ENCODE measurements at regions not wholly inside any gene's neighbourhood (a gene's known extent, or its start where the extent isn't known, plus 50 kb on each side); places are given as distances from the start of the nearest gene placed in this dataset.
"Not testable (repeated sequence)": the region's sequence is repeated elsewhere in the genome, so short reads cannot be mapped to it uniquely, and the experiment has no call there.

- H3K27ac Mint-ChIP-seq: peak overlapping the region; percentile 93
These were observed 261.2 kb downstream of the C7orf25 start for GRCh38 chr7:42650701-42651100.

DNA sequence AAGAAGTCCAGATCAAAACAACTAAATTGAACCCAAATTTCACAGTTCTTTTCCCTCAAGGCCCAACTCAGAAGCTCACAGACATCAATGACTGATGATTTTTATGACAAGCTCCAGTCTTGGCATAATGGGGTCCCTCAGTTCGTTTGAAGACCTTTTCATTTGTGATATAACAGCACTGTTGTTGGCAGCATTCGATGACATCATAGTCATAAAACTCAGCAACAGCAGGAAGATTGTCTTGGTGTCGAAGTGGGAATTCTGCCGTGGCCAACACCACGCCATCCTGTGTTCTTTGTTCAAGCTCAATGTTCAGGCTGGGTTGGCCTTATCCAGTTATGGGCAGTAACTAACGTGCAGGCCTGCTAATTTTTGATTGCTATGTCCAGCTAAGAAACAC is 261.7 kb downstream of the C7orf25 start:
- no peak for DNase-seq
- TF ChIP-seq, protein P1, sequence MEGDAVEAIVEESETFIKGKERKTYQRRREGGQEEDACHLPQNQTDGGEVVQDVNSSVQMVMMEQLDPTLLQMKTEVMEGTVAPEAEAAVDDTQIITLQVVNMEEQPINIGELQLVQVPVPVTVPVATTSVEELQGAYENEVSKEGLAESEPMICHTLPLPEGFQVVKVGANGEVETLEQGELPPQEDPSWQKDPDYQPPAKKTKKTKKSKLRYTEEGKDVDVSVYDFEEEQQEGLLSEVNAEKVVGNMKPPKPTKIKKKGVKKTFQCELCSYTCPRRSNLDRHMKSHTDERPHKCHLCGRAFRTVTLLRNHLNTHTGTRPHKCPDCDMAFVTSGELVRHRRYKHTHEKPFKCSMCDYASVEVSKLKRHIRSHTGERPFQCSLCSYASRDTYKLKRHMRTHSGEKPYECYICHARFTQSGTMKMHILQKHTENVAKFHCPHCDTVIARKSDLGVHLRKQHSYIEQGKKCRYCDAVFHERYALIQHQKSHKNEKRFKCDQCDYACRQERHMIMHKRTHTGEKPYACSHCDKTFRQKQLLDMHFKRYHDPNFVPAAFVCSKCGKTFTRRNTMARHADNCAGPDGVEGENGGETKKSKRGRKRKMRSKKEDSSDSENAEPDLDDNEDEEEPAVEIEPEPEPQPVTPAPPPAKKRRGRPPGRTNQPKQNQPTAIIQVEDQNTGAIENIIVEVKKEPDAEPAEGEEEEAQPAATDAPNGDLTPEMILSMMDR (IDR thresholded peaks at IDR 0.05): no peak
- peaks cover 14% of the 10 kb centered on the region for H3K36me3 Mint-ChIP-seq (ENCODE audit: low read depth)
- H3K9me3 Mint-ChIP-seq: peaks cover 15% of the 10 kb centered on the region
- peaks cover 30% of the 10 kb centered on the region for H3K4me1 Mint-ChIP-seq
- H3K27ac Mint-ChIP-seq: no peak overlapping the region
- H3K27me3 Mint-ChIP-seq (ENCODE audit: low read depth, poor library complexity): no peaks in the 10 kb centered on the region
- no peak overlapping the region for H3K4me3 Mint-ChIP-seq

More at GRCh38 chr7:42650701-42651100, 261.2 kb downstream of the C7orf25 start:
- peaks cover 30% of the 10 kb centered on the region for H3K4me1 Mint-ChIP-seq
- DNase-seq: no peak
- H3K36me3 Mint-ChIP-seq (ENCODE audit: low read depth): peaks cover 17% of the 10 kb centered on the region
- no peak overlapping the region for H3K4me3 Mint-ChIP-seq
- H3K9me3 Mint-ChIP-seq: peaks cover 21% of the 10 kb centered on the region
- peaks cover 2% of the 10 kb centered on the region for H3K27me3 Mint-ChIP-seq (ENCODE audit: low read depth, poor library complexity)
- TF ChIP-seq, protein P1 (IDR thresholded peaks at IDR 0.05): no peak

- TF ChIP-seq, protein P1 (IDR thresholded peaks at IDR 0.05): no peak
- Mint-ChIP-seq H3K27me3 (ENCODE audit: low read depth, poor library complexity) (peaks cover 2% of the 10 kb centered on the region), H3K9me3 (peaks cover 16% of the 10 kb centered on the region), H3K27ac (no peak overlapping the region), H3K36me3 (ENCODE audit: low read depth) (no peaks in the 10 kb centered on the region), H3K4me3 (no peak overlapping the region), H3K4me1 (peaks cover 12% of the 10 kb centered on the region)
- no peak for DNase-seq
These were observed 266.0 kb downstream of the C7orf25 start for GRCh38 chr7:42645906-42646305.

DNA sequence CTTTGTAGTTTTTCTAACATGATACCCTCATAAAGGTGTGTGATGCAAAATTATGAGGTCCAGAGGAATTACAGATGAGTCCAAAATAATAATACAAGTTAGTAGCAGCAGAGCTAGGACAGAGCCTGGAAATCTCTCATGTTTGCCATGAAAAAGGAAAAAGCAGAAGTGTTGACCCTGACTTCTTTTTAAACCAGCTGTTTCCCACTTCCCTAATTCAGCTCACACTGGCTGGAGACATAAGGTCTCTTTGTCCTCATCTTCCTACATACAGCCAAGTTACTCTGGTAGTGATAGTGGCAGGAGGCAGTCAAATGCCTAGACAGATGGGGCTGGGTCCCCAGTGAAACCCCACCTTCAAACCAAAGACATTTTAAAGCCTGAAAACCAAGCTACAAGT is 269.2 kb downstream of the C7orf25 start:
- H3K27me3 Mint-ChIP-seq (ENCODE audit: low read depth, poor library complexity): peaks cover 2% of the 10 kb centered on the region
- H3K4me1 Mint-ChIP-seq: no peaks in the 10 kb centered on the region
- no peak overlapping the region for H3K27ac Mint-ChIP-seq
- no peak for DNase-seq
- no peak overlapping the region for H3K4me3 Mint-ChIP-seq
- peaks cover 16% of the 10 kb centered on the region for H3K9me3 Mint-ChIP-seq
- TF ChIP-seq, protein P1 (IDR thresholded peaks at IDR 0.05): no peak
- no peaks in the 10 kb centered on the region for H3K36me3 Mint-ChIP-seq (ENCODE audit: low read depth)

GRCh38 chr7:42639930-42640329 is 271.9 kb downstream of the C7orf25 start:
- no peak overlapping the region for H3K27ac Mint-ChIP-seq
- TF ChIP-seq, protein P1 (IDR thresholded peaks at IDR 0.05): no peak
- no peaks in the 10 kb centered on the region for H3K4me1 Mint-ChIP-seq
- DNase-seq: no peak
- no peak overlapping the region for H3K4me3 Mint-ChIP-seq
- H3K36me3 Mint-ChIP-seq (ENCODE audit: low read depth): no peaks in the 10 kb centered on the region
- H3K9me3 Mint-ChIP-seq: peaks cover 16% of the 10 kb centered on the region
- H3K27me3 Mint-ChIP-seq (ENCODE audit: low read depth, poor library complexity): peaks cover 2% of the 10 kb centered on the region

- H3K4me3 Mint-ChIP-seq; H3K9me3 Mint-ChIP-seq; H3K27ac Mint-ChIP-seq; H3K4me1 Mint-ChIP-seq; H3K36me3 Mint-ChIP-seq (ENCODE audit: low read depth); DNase-seq; H3K27me3 Mint-ChIP-seq (ENCODE audit: low read depth, poor library complexity): not testable (repeated sequence)
These were observed 275.5 kb downstream of the C7orf25 start for GRCh38 chr7:42636380-42636779.

Measured in nephron progenitor cell (in vitro differentiated cells).